GM18505 (cell line): ENCODE measurements at regions not wholly inside any gene's neighbourhood (a gene's known extent, or its start where the extent isn't known, plus 50 kb on each side); places are given as distances from the start of the nearest gene placed in this dataset.

Experiments used
- ATAC-seq: cut with Tn5 transposase; IDR thresholded peaks from one replicate; pipeline ENCODE4 v1.9.1; 2021; ENCODE audit not compliant: unreplicated experiment
- POLR2A ChIP-seq: IDR thresholded peaks from 4 replicates; pipeline ENCODE4 v1.6.1; 2011; ENCODE audit warnings: borderline replicate concordance; ENCODE audit not compliant: insufficient read depth, insufficient read length; ENCODE audit errors: extremely low read depth

DNA sequence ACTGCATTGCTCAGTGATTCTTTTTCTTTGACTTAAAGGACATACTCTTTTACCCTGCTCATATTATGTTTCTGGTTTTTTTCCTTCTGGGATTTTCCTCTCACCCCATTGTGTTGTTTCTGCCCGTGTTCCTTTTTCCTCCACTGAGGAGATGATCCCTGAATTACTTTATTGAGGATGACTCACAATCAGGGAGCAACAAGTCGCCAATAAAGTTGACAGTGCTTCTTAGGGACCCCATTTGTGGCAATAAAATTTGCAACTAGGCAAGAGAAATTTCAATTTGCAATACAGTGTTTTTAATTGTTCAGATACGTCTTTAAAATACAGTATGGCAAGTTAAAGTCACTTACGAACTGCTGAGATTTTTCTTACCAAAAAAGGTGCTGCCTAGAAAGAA lies 217.9 kb downstream of the SOX4 start:
- ATAC-seq: no peak

GRCh38 chr6:21816231-21816630 lies 222.7 kb downstream of the SOX4 start:
- no peak for TF ChIP-seq POLR2A
- no peak for ATAC-seq

More for the DNA sequence above, 217.9 kb downstream of the SOX4 start:
- TF ChIP-seq POLR2A: no peak

DNA sequence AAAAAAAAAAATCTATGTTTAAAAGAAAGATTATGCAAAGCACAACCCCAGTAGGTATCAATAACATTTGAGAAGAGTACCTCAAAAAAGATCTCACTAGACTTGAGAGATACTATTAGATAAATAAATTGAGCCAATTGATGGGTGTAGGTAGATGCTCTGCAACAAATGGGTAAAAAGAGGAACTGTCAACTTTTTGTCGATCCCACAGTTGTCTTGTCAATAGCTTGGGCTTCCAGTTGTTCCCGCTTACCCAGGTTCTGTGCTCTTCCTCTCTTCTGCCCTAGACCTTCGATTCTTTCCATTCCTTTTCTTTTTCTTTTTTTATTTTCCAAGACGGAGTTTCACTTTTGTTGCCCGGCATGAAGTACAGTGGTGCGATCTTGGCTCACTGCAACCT lies 226.9 kb downstream of the SOX4 start:
- ATAC-seq: no peak
- TF ChIP-seq POLR2A: no peak

- TF ChIP-seq POLR2A: no peak
- ATAC-seq: no peak
These were observed 229.8 kb downstream of the SOX4 start for GRCh38 chr6:21823371-21823770.

DNA sequence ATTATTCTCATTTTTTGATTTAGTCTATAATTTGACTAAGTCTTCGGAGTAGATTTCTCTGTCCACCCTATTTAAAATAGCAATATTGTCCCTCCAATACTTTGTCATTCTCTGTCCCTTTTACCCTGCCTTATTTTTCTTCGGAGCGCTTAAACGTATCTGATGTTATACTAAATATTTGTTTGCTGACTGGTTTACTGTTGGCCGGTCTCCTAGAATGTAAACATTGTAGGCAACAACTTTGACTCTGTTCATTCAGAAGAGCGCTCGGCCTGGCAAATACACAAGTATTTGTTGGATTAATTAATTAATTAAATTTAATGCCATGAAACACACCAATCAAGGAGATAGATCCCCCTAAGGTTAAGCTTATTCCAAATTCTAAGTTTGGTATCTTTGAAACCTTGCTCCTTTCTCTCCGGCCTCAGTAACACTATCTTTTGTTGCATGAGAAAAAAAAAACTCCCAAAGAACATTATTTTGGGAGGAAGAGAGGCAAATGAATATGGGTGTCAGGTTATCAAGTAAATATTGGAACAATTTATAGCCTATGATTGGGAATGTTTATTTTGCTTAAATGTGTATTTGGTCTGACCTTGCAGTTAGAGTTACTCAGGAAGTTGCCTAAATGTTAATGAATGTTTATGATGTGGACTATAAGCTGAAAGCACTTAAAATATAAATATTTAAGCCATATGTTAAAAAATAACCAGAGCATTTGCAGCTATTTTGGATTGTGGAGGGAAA lies 231.1 kb downstream of the SOX4 start:
- no peak for TF ChIP-seq POLR2A
- ATAC-seq: no peak

GRCh38 chr6:21826023-21826422 lies 232.5 kb downstream of the SOX4 start:
- TF ChIP-seq POLR2A: no peak

GRCh38 chr6:21826904-21827303 lies 233.4 kb downstream of the SOX4 start:
- no peak for TF ChIP-seq POLR2A
- ATAC-seq: no peak

More at GRCh38 chr6:21826023-21826422, 232.5 kb downstream of the SOX4 start:
- no peak for ATAC-seq

DNA sequence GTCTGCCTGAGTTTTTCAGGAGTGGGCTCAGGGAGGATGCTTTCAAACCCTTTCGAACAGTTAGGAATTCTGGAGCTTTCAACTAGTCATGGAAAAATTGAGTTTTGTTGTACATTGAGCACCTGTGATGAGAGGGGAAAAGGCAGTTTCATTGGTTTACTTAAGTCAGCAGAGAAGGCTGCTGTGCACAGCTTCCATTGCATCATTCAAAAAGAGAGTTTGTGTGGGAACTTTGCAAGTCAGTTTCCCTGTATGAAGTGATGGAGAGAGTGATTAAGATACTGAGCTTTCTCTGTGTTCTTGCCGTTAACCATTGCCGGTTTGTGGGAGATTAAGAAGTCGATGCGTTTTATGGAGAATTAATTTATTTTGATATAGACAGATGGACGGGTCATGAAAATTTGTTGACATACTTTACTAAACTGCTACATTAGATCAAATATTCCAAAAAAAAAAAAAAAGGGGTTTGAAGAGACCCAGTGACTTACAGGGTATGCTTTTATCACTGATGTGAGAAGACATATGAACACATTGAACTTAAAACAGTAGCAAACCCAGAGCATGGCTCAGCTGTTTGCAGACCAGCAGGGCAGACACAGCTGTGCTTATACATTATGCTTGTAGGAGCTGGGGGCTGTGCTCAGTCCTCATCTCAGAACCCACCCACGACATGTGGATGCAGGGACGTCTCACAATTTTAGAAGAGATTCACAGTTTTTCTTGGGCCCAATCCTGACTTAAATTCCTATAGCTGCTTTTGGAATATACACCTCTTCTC lies 234.1 kb downstream of the SOX4 start:
- TF ChIP-seq POLR2A: no peak
- ATAC-seq: no peak

- TF ChIP-seq POLR2A: no peak
- no peak for ATAC-seq
These were observed 235.2 kb downstream of the SOX4 start for GRCh38 chr6:21828704-21829103.

GRCh38 chr6:21829126-21829525 lies 235.6 kb downstream of the SOX4 start:
- no peak for ATAC-seq
- no peak for TF ChIP-seq POLR2A

DNA sequence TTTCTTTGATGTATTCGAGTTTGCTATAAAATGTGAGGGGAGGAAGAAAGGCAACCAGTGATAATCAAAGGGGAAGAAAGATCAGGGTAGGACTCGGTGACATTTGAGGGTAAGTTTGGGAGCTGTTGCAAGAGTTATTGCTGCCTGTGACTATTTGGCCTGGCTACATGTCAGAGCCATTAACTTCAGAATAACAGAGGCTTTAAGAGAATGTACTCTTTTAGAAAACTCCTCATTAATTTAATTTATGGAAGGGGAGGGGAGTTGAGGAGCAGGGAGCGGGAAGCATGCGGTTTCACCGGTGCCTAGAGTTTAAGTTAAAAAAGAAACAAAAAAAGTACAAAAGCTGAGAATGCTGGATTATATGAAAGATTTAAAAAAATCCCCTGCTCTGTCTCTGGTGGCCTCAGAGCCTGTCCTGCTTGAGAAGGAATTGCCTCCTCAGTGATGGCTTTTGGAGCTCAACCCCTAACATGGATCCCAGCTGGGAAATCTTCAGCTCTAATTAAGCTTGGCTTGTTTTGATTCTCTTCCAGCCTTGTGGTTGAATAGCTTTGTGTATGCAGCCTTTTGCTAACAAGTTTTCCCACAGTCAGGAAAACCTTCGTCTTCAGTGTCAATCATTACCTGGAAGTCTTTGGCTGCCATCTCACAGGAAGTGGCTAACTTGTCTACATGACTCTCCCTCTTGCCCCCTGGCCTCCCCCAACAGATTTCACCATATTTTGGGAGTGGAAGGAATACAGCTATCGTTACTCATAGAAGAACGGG lies 238.2 kb downstream of the SOX4 start:
- ATAC-seq: no peak
- TF ChIP-seq POLR2A: no peak

DNA sequence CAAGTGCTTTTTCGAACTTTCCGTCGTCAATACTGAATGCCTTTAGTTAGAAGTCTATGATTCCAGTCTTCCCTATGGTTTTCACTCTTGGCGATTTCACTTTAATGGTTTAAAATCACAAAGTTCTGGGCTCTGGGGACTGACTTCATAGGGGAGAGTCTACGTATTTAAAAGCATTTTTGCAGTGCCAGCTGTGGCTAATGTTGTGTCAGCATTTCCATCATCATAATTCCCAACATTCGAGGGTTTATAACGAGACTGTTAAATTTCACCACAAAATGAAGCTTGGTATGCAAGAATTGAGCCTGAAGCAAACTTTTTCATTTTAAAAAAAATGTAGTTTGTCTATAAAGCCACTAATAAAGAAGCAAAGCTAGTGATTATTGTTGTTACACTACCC lies 242.7 kb downstream of the SOX4 start:
- ATAC-seq: no peak
- TF ChIP-seq POLR2A: no peak

- ATAC-seq: no peak
- TF ChIP-seq POLR2A: no peak
These were observed 243.3 kb downstream of the SOX4 start for GRCh38 chr6:21836772-21837425.
